C4-2B (cell line): ENCODE measurements at regions not wholly inside any gene's neighbourhood (a gene's known extent, or its start where the extent isn't known, plus 50 kb on each side); places are given as distances from the start of the nearest gene placed in this dataset.

Source experiments
- H3K27ac ChIP-seq: fragments of 450-650 bp; 2 replicates; pipeline ENCODE4 v1.5.1; 2017
- CTCF ChIP-seq: fragments of 450-650 bp; conservative IDR thresholded peaks from 2 replicates; pipeline ENCODE4 v1.5.1; 2017; ENCODE audit warnings: mild to moderate bottlenecking
- ZFX ChIP-seq: fragments of 450-650 bp; IDR thresholded peaks from 2 replicates; pipeline ENCODE4 v1.6.1; 2017

- TF ChIP-seq CTCF (no peak), ZFX (no peak)
- H3K27ac ChIP-seq: no peak overlapping the region
These were observed 282.3 kb downstream of the EIPR1 start for GRCh38 chr2:3094999-3095958.

- H3K27ac ChIP-seq: no peak overlapping the region
- TF ChIP-seq CTCF: no peak
- no peak for TF ChIP-seq ZFX
These were observed 283.3 kb downstream of the EIPR1 start for GRCh38 chr2:3094318-3094717.

GRCh38 chr2:3091696-3092095, 285.9 kb downstream of the EIPR1 start:
- H3K27ac ChIP-seq: no peak overlapping the region
- TF ChIP-seq ZFX (no peak), CTCF (no peak)

- TF ChIP-seq ZFX (no peak), CTCF (no peak)
- no peak overlapping the region for H3K27ac ChIP-seq
These were observed 294.9 kb downstream of the EIPR1 start for GRCh38 chr2:3082705-3083104.

- no peak for TF ChIP-seq ZFX
- no peak for TF ChIP-seq CTCF
- H3K27ac ChIP-seq: no peak overlapping the region
These were observed 297.4 kb downstream of the EIPR1 start for GRCh38 chr2:3079959-3080948.

- no peak for TF ChIP-seq CTCF
- TF ChIP-seq ZFX: no peak
- no peak overlapping the region for H3K27ac ChIP-seq
These were observed 298.2 kb downstream of the EIPR1 start for GRCh38 chr2:3079466-3079865.
